ENCODE measurements at regions not wholly inside any gene's neighbourhood (a gene's known extent, or its start where the extent isn't known, plus 50 kb on each side); places are given as distances from the start of the nearest gene placed in this dataset.

DNA sequence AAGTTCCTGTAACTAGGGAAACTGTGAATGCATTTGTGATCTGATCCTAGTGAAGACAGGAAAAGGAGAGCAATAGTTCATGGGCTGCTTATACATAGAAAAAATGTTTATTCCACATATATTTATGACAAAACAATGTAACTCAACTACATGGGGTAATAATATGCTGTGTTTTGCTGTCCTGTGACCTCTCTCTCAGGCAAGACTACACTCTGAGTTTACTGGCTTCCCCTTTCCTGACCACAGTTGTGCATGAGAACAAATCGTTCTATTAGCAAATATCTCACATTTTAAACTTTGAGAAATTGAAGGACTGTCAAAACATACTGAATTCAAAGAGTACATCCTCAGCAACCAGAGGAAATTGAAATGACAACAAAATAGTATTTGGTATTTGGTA is 161.9 kb upstream of the TRPC6 start:
- TF ChIP-seq, protein P1, sequence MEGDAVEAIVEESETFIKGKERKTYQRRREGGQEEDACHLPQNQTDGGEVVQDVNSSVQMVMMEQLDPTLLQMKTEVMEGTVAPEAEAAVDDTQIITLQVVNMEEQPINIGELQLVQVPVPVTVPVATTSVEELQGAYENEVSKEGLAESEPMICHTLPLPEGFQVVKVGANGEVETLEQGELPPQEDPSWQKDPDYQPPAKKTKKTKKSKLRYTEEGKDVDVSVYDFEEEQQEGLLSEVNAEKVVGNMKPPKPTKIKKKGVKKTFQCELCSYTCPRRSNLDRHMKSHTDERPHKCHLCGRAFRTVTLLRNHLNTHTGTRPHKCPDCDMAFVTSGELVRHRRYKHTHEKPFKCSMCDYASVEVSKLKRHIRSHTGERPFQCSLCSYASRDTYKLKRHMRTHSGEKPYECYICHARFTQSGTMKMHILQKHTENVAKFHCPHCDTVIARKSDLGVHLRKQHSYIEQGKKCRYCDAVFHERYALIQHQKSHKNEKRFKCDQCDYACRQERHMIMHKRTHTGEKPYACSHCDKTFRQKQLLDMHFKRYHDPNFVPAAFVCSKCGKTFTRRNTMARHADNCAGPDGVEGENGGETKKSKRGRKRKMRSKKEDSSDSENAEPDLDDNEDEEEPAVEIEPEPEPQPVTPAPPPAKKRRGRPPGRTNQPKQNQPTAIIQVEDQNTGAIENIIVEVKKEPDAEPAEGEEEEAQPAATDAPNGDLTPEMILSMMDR (IDR thresholded peaks at IDR 0.05): no peak
- TF ChIP-seq POLR2AphosphoS5 (IDR thresholded peaks at IDR 0.05) (no peak), POLR2A (IDR thresholded peaks at IDR 0.05; ENCODE audit: low read depth) (no peak)
